ENCODE measurements at regions not wholly inside any gene's neighbourhood (a gene's known extent, or its start where the extent isn't known, plus 50 kb on each side); places are given as distances from the start of the nearest gene placed in this dataset.

- H3K9me1 ChIP-seq (ENCODE audit: control insufficient read depth, insufficient read depth, low read length), result no peaks in the 10 kb centered on the region
- H3K9me3 ChIP-seq (replicated peaks; ENCODE audit: control insufficient read depth, insufficient read depth, low read depth, low read length), result no peaks in the 10 kb centered on the region
- 0 out of 2 replicates have a peak, but pooled peaks cover 3% of the 10 kb centered on the region for H4K20me1 ChIP-seq (replicated peaks; ENCODE audit: control insufficient read depth, insufficient read depth, low read length)
- no peaks in the 10 kb centered on the region for H3K79me2 ChIP-seq (ENCODE audit: control insufficient read depth, insufficient read depth, low read length)
- no peaks in the 10 kb centered on the region for H3K4me1 ChIP-seq (replicated peaks in 1 of 2; ENCODE audit: control insufficient read depth in 2 of 2, insufficient read depth in 2 of 2, low read length in 2 of 2)
- DNase-seq (ENCODE audit: extremely low read depth in 1 of 4, low spot score in 3 of 4), result no peak
- intact Hi-C loops (cut with micrococcal nuclease), result no loop called here
- ChIA-PET CTCF (ENCODE audit: low intra/inter-chr PET ratio) (no interaction called here), POLR2A (interaction anchor here (0.7 to 1.5 kb wide), 4 partner anchors 8 to 1481 kb away, joined by 3 read pairs; no protein-coding TSS in a partner anchor)
- no peak for TF ChIP-seq CBX3 (IDR thresholded peaks at IDR 0.05; ENCODE audit: borderline replicate concordance in 1 of 2, low read length in 2 of 2)
- no peak for TF ChIP-seq CSDE1 (IDR thresholded peaks at IDR 0.05)
- TF ChIP-seq SRF (CRISPR knock-in tag; IDR thresholded peaks at IDR 0.05), result no peak
- TF ChIP-seq GMEB1 (CRISPR knock-in tag; IDR thresholded peaks at IDR 0.05), result no peak
- TF ChIP-seq ZSCAN32 (CRISPR knock-in tag; IDR thresholded peaks at IDR 0.05), result no peak
- no peak for TF ChIP-seq ZNF592 (IDR thresholded peaks at IDR 0.05)
- TF ChIP-seq POLR2AphosphoS2 (IDR thresholded peaks at IDR 0.05; ENCODE audit: low read length), result no peak
- TF ChIP-seq DEAF1 (CRISPR knock-in tag; IDR thresholded peaks at IDR 0.05), result no peak
- no peak for TF ChIP-seq PREB (CRISPR knock-in tag; IDR thresholded peaks at IDR 0.05)
- no peak for TF ChIP-seq SMAD3 (CRISPR knock-in tag; conservative IDR thresholded peaks at IDR 0.05)
- TF ChIP-seq CREBBP (IDR thresholded peaks at IDR 0.05; ENCODE audit: low read depth, low read length), result no peak
- TF ChIP-seq BCOR (IDR thresholded peaks at IDR 0.05), result no peak
- no peak overlapping the region for H3K4me2 ChIP-seq (ENCODE audit: insufficient read depth, low read length)
- H2AFZ ChIP-seq (ENCODE audit: low read depth, low read length), result no peak overlapping the region
- H3K4me3 ChIP-seq, result no peak overlapping the region
- H3K36me3 ChIP-seq (ENCODE audit: control insufficient read depth, insufficient read depth, low read length), result no peaks in the 10 kb centered on the region
- H3K27me3 ChIP-seq (ENCODE audit: control insufficient read depth in 2 of 2, insufficient read depth in 2 of 2, low read length in 2 of 2), result peaks cover 34 to 59% of the 10 kb centered on the region in 2 experiments
- in situ Hi-C loops (cut with MboI), result no loop called here
- no peak overlapping the region for H3K9ac ChIP-seq (ENCODE audit: insufficient read depth in 1 of 2, low read depth in 2 of 2, low read length in 2 of 2)
- no peak for ATAC-seq
- 3% methylated on average over 11 of the region's 11 CpGs for WGBS (ENCODE audit: insufficient coverage, low coverage, missing lambda C conversion rate)
- BruUV-seq (replicated peaks), result no TSS peak
- FAIRE-seq, result no peak
- no peak overlapping the region for H3K27ac ChIP-seq (ENCODE audit: extremely low read depth, low read depth, low read length)
Observed at GRCh38 chr10:6311700-6312330, 109.1 kb downstream of the PFKFB3 start.
